SH-SY5Y (cell line): ENCODE measurements at regions not wholly inside any gene's neighbourhood (a gene's known extent, or its start where the extent isn't known, plus 50 kb on each side); places are given as distances from the start of the nearest gene placed in this dataset.

Experiments
- GATA2 ChIP-seq: IDR thresholded peaks from 2 replicates; pipeline ENCODE4 v1.6.1; 2011; ENCODE audit warnings: mild to moderate bottlenecking, low read depth, low read length
- GATA3 ChIP-seq: IDR thresholded peaks from 2 replicates; pipeline ENCODE4 v1.6.1; 2011; ENCODE audit warnings: low read depth, mild to moderate bottlenecking, low read length, moderate library complexity

DNA sequence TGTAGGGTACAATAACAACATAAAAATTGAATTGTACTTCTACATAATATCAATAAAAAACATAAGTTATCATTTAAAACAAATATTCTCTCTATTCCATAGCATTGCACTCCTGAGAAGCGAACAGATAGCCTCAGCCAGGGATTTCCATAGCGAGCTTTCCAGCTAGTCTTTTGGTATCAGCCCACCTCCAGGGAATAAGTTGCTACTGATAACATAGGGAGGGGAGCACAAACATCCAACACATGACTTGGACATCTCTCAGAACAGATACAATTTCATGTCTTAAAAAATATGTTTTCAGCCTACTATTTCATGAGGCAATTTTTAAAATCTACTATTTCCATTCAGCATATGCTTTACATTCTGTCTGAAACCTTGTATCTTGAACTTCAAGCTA, 804.4 kb upstream of the RAB6C start:
- TF ChIP-seq GATA3: no peak
- TF ChIP-seq GATA2: no peak
